ENCODE measurements at regions not wholly inside any gene's neighbourhood (a gene's known extent, or its start where the extent isn't known, plus 50 kb on each side); places are given as distances from the start of the nearest gene placed in this dataset.

DNA sequence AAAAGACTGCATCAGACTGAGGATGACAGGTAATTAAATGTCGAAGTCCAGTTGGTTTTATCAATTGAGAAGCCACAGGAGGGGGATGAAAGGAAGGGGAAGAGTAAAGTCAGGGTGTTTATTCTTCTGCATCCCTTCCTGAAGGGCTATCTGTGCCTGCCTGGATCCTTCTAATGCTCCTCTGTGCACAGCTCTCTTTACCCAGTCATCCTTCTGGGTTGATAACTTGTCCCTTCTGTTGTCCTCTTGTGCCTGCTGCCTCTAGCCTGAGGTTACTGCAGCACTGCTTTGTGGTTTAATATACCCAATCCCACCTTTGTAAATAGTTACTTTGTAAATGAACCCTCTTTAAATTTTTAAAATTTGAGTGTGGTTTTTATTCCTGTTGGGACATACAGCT lies 1127.3 kb downstream of the EPHA7 start:
- Histone ChIP-seq H3K36me3 (ENCODE audit: low read depth) (no peaks in the 10 kb centered on the region), H3K4me1 (ENCODE audit: low read depth) (no peaks in the 10 kb centered on the region), H3K4me3 (no peak overlapping the region), H3K9me3 (no peaks in the 10 kb centered on the region)
- intact Hi-C loops (cut with DNase I, micrococcal nuclease) = no loop called here
- no peak for ATAC-seq
- TF ChIP-seq, protein P1, sequence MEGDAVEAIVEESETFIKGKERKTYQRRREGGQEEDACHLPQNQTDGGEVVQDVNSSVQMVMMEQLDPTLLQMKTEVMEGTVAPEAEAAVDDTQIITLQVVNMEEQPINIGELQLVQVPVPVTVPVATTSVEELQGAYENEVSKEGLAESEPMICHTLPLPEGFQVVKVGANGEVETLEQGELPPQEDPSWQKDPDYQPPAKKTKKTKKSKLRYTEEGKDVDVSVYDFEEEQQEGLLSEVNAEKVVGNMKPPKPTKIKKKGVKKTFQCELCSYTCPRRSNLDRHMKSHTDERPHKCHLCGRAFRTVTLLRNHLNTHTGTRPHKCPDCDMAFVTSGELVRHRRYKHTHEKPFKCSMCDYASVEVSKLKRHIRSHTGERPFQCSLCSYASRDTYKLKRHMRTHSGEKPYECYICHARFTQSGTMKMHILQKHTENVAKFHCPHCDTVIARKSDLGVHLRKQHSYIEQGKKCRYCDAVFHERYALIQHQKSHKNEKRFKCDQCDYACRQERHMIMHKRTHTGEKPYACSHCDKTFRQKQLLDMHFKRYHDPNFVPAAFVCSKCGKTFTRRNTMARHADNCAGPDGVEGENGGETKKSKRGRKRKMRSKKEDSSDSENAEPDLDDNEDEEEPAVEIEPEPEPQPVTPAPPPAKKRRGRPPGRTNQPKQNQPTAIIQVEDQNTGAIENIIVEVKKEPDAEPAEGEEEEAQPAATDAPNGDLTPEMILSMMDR (IDR thresholded peaks at IDR 0.05) = no peak
- no peak for DNase-seq

DNA sequence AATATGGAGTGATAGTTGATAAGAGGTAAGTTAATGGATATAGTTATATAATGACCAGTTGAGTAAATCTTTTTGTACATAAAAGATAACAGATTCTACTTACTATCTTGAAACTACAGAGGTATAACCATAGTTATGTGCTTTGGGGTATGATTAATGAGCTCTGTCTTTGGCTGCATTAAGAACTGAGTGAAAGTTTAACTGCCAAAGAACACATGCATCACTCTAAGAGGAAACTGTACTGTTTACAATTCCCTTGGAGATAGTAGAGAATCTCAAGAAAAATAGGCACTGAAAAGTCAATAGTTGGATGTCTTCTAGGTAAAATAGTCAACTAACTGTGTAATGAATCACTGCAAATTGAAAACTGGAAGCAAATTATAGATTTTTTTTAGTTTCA lies 1129.5 kb downstream of the EPHA7 start:
- intact Hi-C loops (cut with DNase I, micrococcal nuclease) = no loop called here
- ATAC-seq (no peak), DNase-seq (no peak)
- Histone ChIP-seq H3K9me3 (no peaks in the 10 kb centered on the region), H3K36me3 (ENCODE audit: low read depth) (no peaks in the 10 kb centered on the region), H3K4me3 (no peak overlapping the region), H3K4me1 (ENCODE audit: low read depth) (no peaks in the 10 kb centered on the region)
- TF ChIP-seq, protein P1 (IDR thresholded peaks at IDR 0.05) = no peak

DNA sequence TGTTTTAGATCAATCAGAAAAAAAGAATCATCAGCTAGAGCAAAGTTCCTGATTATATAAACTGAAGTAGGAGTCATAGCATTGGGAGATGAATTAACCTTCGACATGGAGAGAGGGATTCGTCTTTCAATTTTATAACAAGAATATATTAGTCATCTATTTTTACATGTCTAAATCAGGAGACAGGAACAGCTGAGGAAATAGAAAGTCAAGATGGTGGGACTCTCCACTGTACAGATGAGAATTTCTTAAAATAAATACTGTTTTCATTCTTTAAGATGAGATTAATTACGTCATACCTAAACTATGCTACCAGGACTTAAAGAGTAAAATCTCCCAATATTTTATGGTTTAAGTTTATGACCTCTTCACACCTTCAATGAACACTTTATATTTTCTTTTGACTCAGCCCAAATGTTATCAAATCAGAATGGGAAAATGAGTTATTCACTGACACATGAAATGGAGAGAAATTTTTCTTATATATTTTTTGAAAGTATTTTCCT lies 1137.7 kb downstream of the EPHA7 start:
- Histone ChIP-seq H3K4me3 (no peak overlapping the region), H3K9me3 (no peaks in the 10 kb centered on the region), H3K36me3 (ENCODE audit: low read depth) (no peaks in the 10 kb centered on the region), H3K4me1 (ENCODE audit: low read depth) (no peaks in the 10 kb centered on the region)
- TF ChIP-seq, protein P1 (IDR thresholded peaks at IDR 0.05) = no peak
- DNase-seq = no peak
- intact Hi-C loops (cut with DNase I, micrococcal nuclease) = no loop called here
- ATAC-seq = no peak

DNA sequence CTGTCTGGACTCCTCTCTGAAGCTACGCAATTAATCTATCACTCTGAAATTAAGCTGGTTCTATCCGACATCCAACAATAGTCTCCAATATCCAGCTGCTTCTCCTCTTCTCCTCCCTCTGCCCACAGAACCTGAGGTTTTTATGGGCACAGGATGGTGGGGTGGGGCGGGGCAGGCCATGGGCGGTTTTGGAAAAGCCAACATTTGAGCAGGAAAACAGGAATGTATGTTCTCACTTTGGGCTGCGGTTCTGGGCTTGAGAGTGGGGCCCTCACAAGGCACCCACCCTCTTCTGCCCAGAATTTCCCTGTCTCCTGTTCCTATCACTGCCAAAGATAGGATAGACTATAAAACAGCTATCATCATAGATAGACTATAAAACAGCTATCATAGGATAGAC lies 1144.2 kb downstream of the EPHA7 start:
- TF ChIP-seq, protein P1 (IDR thresholded peaks at IDR 0.05) = no peak
- no peaks in the 10 kb centered on the region for H3K4me1 ChIP-seq (ENCODE audit: low read depth)
- intact Hi-C loops (cut with DNase I, micrococcal nuclease) = no loop called here
- no peaks in the 10 kb centered on the region for H3K36me3 ChIP-seq (ENCODE audit: low read depth)
- DNase-seq (no peak), ATAC-seq (no peak)
- H3K9me3 ChIP-seq = no peaks in the 10 kb centered on the region
- H3K4me3 ChIP-seq = no peak overlapping the region

DNA sequence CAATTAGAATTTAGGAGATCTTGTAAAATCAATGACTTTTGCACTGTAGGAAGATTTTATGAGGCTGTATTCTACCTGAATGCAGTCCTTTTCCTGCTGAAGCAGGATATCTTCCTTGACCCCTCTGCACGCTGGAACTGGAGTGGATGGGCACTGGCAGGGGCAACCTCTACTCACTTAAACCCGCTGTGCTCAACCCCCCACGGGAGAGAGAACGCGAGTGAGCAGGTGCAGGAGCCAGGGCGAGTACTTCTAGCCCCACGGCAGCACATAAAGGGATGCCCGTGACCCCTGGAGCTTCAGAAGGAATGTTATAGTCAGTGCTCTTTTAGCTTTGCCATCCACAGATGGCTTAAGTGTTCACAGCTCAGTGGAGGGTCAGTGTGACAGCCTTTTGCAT lies 1144.8 kb downstream of the EPHA7 start:
- TF ChIP-seq, protein P1 (IDR thresholded peaks at IDR 0.05) = no peak
- H3K4me3 ChIP-seq = no peak overlapping the region
- no peaks in the 10 kb centered on the region for H3K36me3 ChIP-seq (ENCODE audit: low read depth)
- no peak for DNase-seq
- intact Hi-C loops (cut with DNase I, micrococcal nuclease) = no loop called here
- no peak for ATAC-seq
- H3K9me3 ChIP-seq = no peaks in the 10 kb centered on the region
- H3K4me1 ChIP-seq (ENCODE audit: low read depth) = no peaks in the 10 kb centered on the region

DNA sequence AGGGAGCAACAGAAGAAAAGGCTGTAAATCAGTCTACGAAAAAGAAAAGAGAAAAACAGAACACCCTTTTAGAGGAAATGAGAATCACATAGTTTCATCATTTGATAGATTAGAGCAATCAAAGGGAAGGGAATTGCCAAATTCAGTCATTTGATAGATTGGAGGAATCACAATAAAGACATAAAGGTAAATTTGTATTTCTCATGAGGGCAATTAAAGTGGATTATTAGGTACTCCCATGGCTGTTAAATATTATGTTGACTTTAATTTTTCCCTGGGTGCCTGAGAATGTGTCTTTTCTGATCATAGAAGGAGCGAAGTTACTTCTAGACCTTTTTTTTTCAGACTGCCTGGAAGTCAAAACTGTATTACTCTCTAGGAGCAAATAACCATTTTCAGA lies 1145.7 kb downstream of the EPHA7 start:
- ATAC-seq (no peak), DNase-seq (no peak)
- Histone ChIP-seq H3K9me3 (no peaks in the 10 kb centered on the region), H3K36me3 (ENCODE audit: low read depth) (no peaks in the 10 kb centered on the region), H3K4me1 (ENCODE audit: low read depth) (no peaks in the 10 kb centered on the region), H3K4me3 (no peak overlapping the region)
- intact Hi-C loops (cut with DNase I, micrococcal nuclease) = no loop called here
- TF ChIP-seq, protein P1 (IDR thresholded peaks at IDR 0.05) = no peak
